CD4-positive, alpha-beta T cell treated with Interleukin-6 at 100 ng/mL for 8 hours (primary cell): ENCODE measurements at regions not wholly inside any gene's neighbourhood (a gene's known extent, or its start where the extent isn't known, plus 50 kb on each side); places are given as distances from the start of the nearest gene placed in this dataset.
"Not testable (repeated sequence)": the region's sequence is repeated elsewhere in the genome, so short reads cannot be mapped to it uniquely, and the experiment has no call there.

Experiments
- DNase-seq: peaks from one replicate; pipeline ENCODE4 v3.0.0-alpha.2; 2020; ENCODE audit warnings: mixed read lengths, low spot score

- no peak for DNase-seq
Observed at GRCh38 chr14:65966188-65966587, 520.0 kb upstream of the CCDC196 start.

- DNase-seq = no peak
Observed at GRCh38 chr14:65972346-65972870, 513.8 kb upstream of the CCDC196 start.

GRCh38 chr14:65972891-65973290 lies 513.3 kb upstream of the CCDC196 start:
- DNase-seq = no peak

- no peak for DNase-seq
Observed at GRCh38 chr14:65975865-65976264, 510.3 kb upstream of the CCDC196 start.

- no peak for DNase-seq
Observed at GRCh38 chr14:65976761-65977404, 509.3 kb upstream of the CCDC196 start.

GRCh38 chr14:65981192-65981843 lies 504.9 kb upstream of the CCDC196 start:
- DNase-seq = no peak

- no peak for DNase-seq
Observed at GRCh38 chr14:65986041-65986440, 500.1 kb upstream of the CCDC196 start.

- DNase-seq = no peak
Observed at GRCh38 chr14:65989981-65990380, 496.2 kb upstream of the CCDC196 start.

- no peak for DNase-seq
Observed at GRCh38 chr14:65991104-65991503, 495.1 kb upstream of the CCDC196 start.

GRCh38 chr14:65991935-65992334 lies 494.2 kb upstream of the CCDC196 start:
- not testable (repeated sequence) for DNase-seq

GRCh38 chr14:65993103-65993502 lies 493.1 kb upstream of the CCDC196 start:
- DNase-seq = no peak

- no peak for DNase-seq
Observed at GRCh38 chr14:65993996-65994395, 492.2 kb upstream of the CCDC196 start.

GRCh38 chr14:65997347-65997746 lies 488.8 kb upstream of the CCDC196 start:
- DNase-seq = no peak

GRCh38 chr14:65999865-66000264 lies 486.3 kb upstream of the CCDC196 start:
- no peak for DNase-seq

GRCh38 chr14:66000766-66001165 lies 485.4 kb upstream of the CCDC196 start:
- no peak for DNase-seq

GRCh38 chr14:66001356-66001755 lies 484.8 kb upstream of the CCDC196 start:
- DNase-seq = no peak

GRCh38 chr14:66003082-66003730 lies 483.0 kb upstream of the CCDC196 start:
- DNase-seq = no peak

- no peak for DNase-seq
Observed at GRCh38 chr14:66005900-66006434, 480.2 kb upstream of the CCDC196 start.

- DNase-seq = no peak
Observed at GRCh38 chr14:66008631-66009030, 477.5 kb upstream of the CCDC196 start.

GRCh38 chr14:66009089-66009488 lies 477.1 kb upstream of the CCDC196 start:
- DNase-seq = no peak

- no peak for DNase-seq
Observed at GRCh38 chr14:66010695-66011094, 475.5 kb upstream of the CCDC196 start.

- no peak for DNase-seq
Observed at GRCh38 chr14:66011855-66012254, 474.3 kb upstream of the CCDC196 start.

- DNase-seq = not testable (repeated sequence)
Observed at GRCh38 chr14:66013607-66014006, 472.6 kb upstream of the CCDC196 start.
